Erythroblast (primary cell): ENCODE measurements at regions not wholly inside any gene's neighbourhood (a gene's known extent, or its start where the extent isn't known, plus 50 kb on each side); places are given as distances from the start of the nearest gene placed in this dataset.

ENCODE experiments used
- GATA1 ChIP-seq: IDR thresholded peaks from 2 replicates; pipeline ENCODE4 v1.6.1; 2011; ENCODE audit warnings: low read depth, mild to moderate bottlenecking, control low read depth, low read length, moderate library complexity
- POLR2A ChIP-seq: IDR thresholded peaks from 2 replicates; pipeline ENCODE4 v1.6.1; 2011; ENCODE audit warnings: mild to moderate bottlenecking, low read length

DNA sequence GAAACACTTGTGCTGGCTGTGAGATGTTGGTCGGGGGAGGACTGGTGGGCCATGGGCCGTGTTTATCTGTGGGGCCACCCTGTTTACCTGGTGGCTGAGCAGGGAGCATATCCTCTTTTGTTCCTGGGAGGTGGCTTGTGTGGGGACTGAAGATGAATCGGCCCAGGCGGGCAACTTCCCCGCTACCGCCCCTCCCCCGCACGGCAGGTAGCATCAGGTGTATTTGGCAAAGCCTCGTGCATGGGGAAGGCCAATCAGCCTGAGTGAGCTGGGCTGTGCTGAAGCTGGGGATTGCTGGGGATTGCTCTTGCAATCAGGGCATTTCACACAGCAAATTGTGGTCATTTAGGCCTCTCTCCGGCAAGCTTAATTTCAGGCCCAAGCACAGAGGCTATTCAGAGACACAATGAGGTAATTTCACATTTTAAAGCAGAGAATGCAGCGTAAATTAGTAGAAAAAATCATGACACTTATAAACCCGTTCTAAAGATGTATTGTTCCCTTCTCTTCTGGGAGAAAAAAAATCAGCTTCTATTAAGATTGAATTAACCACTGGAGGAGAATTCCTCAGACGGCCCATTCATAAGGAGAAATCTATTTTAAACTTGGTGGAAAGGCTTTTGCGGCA is 197.7 kb upstream of the POU3F1 start:
- TF ChIP-seq POLR2A, result no peak
- TF ChIP-seq GATA1, result no peak
